AG04450 (cell line): ENCODE measurements at regions not wholly inside any gene's neighbourhood (a gene's known extent, or its start where the extent isn't known, plus 50 kb on each side); places are given as distances from the start of the nearest gene placed in this dataset.
"Not testable (repeated sequence)": the region's sequence is repeated elsewhere in the genome, so short reads cannot be mapped to it uniquely, and the experiment has no call there.

Source experiments
- CTCF ChIA-PET: fragments of 300-600, 350-600 bp; formaldehyde crosslinking; extraction: SDS; loops from one replicate; lab custom pipeline; 2022; ENCODE audit warnings: antibody characterized with exemption, inconsistent platforms; lab: Charles Lee
- POLR2A ChIA-PET: fragments of 350-600 bp; formaldehyde crosslinking; extraction: SDS; loops from one replicate; lab custom pipeline; 2021; ENCODE audit warnings: antibody characterized with exemption, inconsistent platforms; lab: Yijun Ruan, JAX
- DNase-seq: peaks from one replicate; pipeline ENCODE4 v3.0.0-alpha.2; 2011; ENCODE audit warnings: low read depth, low spot score
- H3K27ac ChIP-seq: one replicate; pipeline ENCODE4 v1.5.1; 2012; ENCODE audit warnings: low read depth, low read length, control low read depth
- H3K27me3 ChIP-seq: one replicate; pipeline ENCODE4 v1.6.0; 2012; ENCODE audit warnings: low read length; ENCODE audit not compliant: control insufficient read depth, insufficient read depth
- H3K4me3 ChIP-seq: 2 replicates; pipeline ENCODE4 v1.5.1; 2011; ENCODE audit warnings: mild to moderate bottlenecking, low read depth, low read length, control low read depth
- H3K9me3 ChIP-seq: 2 replicates; pipeline ENCODE4 v1.5.1; 2012; ENCODE audit warnings: low read length; ENCODE audit not compliant: control insufficient read depth, insufficient read depth
- CTCF ChIP-seq: IDR thresholded peaks from 2 replicates; pipeline ENCODE4 v1.5.1; 2011; ENCODE audit warnings: low read depth, low read length, control low read depth, inconsistent platforms

DNA sequence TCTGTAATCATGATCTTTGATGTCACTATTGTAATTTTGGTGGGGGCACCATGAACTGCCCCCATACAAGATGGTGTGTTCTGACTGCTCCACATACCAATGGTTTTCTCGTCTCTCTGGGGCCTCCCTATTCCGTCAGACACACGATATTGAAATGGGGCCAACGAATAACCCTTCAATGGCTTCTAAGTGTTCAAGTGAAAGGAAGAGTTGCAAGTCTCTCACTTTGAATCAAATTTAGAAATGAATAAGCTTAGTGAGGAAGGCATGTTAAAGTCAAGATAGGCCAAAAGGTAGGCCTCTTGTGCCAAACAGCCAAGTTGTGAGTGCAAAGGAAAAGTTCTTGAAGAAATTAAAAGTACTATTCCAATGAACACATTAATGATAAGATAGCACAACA lies 205.4 kb downstream of the SPRY1 start:
- CTCF ChIA-PET = no interaction called here
- H3K27ac ChIP-seq = no peak overlapping the region
- H3K4me3 ChIP-seq = no peak overlapping the region
- POLR2A ChIA-PET = no interaction called here
- TF ChIP-seq CTCF = no peak
- no peak for DNase-seq
- H3K27me3 ChIP-seq = no peaks in the 10 kb centered on the region
- H3K9me3 ChIP-seq = no peaks in the 10 kb centered on the region

DNA sequence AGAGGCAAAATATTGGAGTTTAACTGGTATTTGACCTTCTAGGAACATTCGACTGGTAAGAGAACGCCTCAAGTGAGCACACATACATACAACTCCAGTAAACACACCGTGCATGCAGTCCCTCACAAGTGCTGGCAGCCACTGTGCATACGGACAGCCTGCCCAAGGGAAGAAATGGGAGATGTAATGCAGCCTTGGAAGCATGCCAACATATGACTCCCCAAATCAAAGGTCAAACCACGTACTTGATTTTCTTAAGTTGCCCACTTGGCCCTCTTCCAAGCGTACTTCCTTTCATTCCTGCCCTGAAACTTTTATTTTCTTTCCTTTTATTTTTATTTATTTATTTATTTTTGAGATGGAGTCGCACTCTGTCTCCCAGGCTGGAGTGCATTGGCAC lies 206.6 kb downstream of the SPRY1 start:
- Histone ChIP-seq H3K9me3 (no peaks in the 10 kb centered on the region), H3K4me3 (no peak overlapping the region), H3K27ac (no peak overlapping the region), H3K27me3 (no peaks in the 10 kb centered on the region)
- ChIA-PET POLR2A (no interaction called here), CTCF (no interaction called here)
- no peak for DNase-seq
- TF ChIP-seq CTCF = no peak

GRCh38 chr4:123605797-123606196 lies 209.2 kb downstream of the SPRY1 start:
- H3K27me3 ChIP-seq, DNase-seq, H3K27ac ChIP-seq, CTCF ChIA-PET, POLR2A ChIA-PET, H3K9me3 ChIP-seq, H3K4me3 ChIP-seq: not testable (repeated sequence)

DNA sequence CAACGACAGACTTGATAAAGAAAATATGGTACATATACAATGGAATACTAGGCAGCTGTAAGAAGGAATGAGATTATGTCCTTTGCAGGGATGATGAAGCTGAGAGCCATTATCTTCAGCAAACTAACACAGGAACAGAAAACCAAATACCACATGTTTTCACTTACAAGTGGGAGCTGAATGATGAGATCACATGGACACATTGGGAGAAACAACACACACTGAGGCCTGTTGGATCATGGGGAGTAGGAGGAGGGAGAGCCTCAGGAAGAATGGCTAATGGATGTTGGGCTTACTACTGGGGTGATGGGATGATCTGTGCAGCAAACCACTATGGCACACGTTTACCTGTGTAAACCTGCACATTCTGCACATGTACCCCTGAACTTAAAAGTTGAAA lies 209.7 kb downstream of the SPRY1 start:
- TF ChIP-seq CTCF = no peak
- no peak overlapping the region for H3K27ac ChIP-seq
- ChIA-PET POLR2A (no interaction called here), CTCF (no interaction called here)
- no peaks in the 10 kb centered on the region for H3K27me3 ChIP-seq
- no peak for DNase-seq
- H3K4me3 ChIP-seq = no peak overlapping the region
- no peaks in the 10 kb centered on the region for H3K9me3 ChIP-seq

DNA sequence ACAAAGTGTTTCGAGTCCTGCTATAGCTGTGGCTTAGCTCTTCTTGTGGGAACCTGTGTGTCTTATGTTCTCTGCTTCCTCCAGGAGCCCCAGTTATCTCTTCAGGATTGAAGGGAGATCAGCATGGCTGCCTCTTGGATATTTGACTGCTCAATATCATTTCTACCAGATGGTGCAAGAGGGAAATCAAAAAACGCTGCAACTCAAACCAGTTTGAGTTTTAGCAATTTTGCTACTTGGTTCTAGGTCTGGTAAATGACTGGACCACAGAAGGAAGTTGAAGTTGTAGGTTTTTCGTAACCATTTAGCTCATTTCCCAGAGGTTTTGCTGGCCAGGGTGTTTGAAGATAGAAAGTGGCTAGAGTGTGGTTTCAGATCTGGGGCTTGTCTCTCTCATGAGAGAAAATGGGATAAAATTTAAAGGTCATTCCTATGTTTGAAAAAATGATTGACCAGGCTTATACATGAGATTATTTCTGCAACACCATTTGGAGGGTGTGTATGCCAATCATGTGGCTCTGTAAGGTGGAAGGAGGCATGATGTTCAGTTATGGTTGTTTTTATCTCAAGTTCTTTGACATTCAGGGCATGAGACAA lies 210.4 kb downstream of the SPRY1 start:
- no peak for DNase-seq
- CTCF ChIA-PET = no interaction called here
- TF ChIP-seq CTCF = no peak
- H3K27ac ChIP-seq = no peak overlapping the region
- no peak overlapping the region for H3K4me3 ChIP-seq
- H3K9me3 ChIP-seq = no peaks in the 10 kb centered on the region
- POLR2A ChIA-PET = no interaction called here
- no peaks in the 10 kb centered on the region for H3K27me3 ChIP-seq

- no peaks in the 10 kb centered on the region for H3K27me3 ChIP-seq
- no peak overlapping the region for H3K27ac ChIP-seq
- no peaks in the 10 kb centered on the region for H3K9me3 ChIP-seq
- TF ChIP-seq CTCF = no peak
- H3K4me3 ChIP-seq = no peak overlapping the region
- ChIA-PET CTCF (no interaction called here), POLR2A (no interaction called here)
- DNase-seq = no peak
These were observed 213.2 kb downstream of the SPRY1 start for GRCh38 chr4:123609829-123610228.
